CD14-positive monocyte (primary cell): ENCODE measurements at regions not wholly inside any gene's neighbourhood (a gene's known extent, or its start where the extent isn't known, plus 50 kb on each side); places are given as distances from the start of the nearest gene placed in this dataset.

Source experiments
- DNase-seq, 3 donors: peaks; one replicate each; pipeline ENCODE4 v3.0.0-alpha.2; 2011 to 2022
- H2AFZ ChIP-seq: 2 replicates; pipeline ENCODE4 v1.6.0; 2012; ENCODE audit warnings: mild to moderate bottlenecking, low read depth, low read length, inconsistent platforms; ENCODE audit not compliant: insufficient read depth, poor library complexity, severe bottlenecking
- H3K27ac ChIP-seq, 2 donors: 1 replicate in 1 of 2; 2 replicates in 1 of 2; pipeline ENCODE4 v1.5.1; 2012 to 2013; ENCODE audit warnings: low read length in 2 of 2, control low read depth in 1 of 2, inconsistent platforms in 1 of 2, low read depth in 1 of 2, mild to moderate bottlenecking in 1 of 2
- H3K27me3 ChIP-seq, 2 donors: one replicate each; pipeline versions ENCODE4 v1.6.0 to v1.6.1; 2011 to 2013; ENCODE audit warnings: low read length in 2 of 2; ENCODE audit not compliant: control insufficient read depth in 2 of 2, insufficient read depth in 2 of 2
- H3K36me3 ChIP-seq, 2 donors: replicated peaks in 1 of 2; 1 replicate in 1 of 2; 2 replicates in 1 of 2; pipeline versions ENCODE4 v1.5.1 to v1.6.1; 2012 to 2013; ENCODE audit warnings: low read length in 2 of 2, control low read depth in 1 of 2, inconsistent platforms in 1 of 2, mild to moderate bottlenecking in 1 of 2; ENCODE audit not compliant: insufficient read depth in 2 of 2, control insufficient read depth in 1 of 2
- H3K4me1 ChIP-seq, 2 donors: 1 replicate in 1 of 2; 2 replicates in 1 of 2; pipeline versions ENCODE4 v1.5.1 to v1.6.1; 2012 to 2013; ENCODE audit warnings: low read length in 2 of 2, control low read depth in 1 of 2, inconsistent platforms in 1 of 2, mild to moderate bottlenecking in 1 of 2, moderate library complexity in 1 of 2; ENCODE audit not compliant: insufficient read depth in 2 of 2, control insufficient read depth in 1 of 2
- H3K4me2 ChIP-seq: replicated peaks from 2 replicates; pipeline ENCODE3; 2012; ENCODE audit warnings: low read length, moderate library complexity, mild to moderate bottlenecking; ENCODE audit not compliant: poor library complexity, severe bottlenecking; ENCODE audit errors: extremely low read depth
- H3K4me3 ChIP-seq, 3 experiments: fragments of 200-600 bp in 1 of 3; sonication (generic) in 1 of 3; replicated peaks in 1 of 3; 1 replicate in 2 of 3; 2 replicates in 1 of 3; pipeline ENCODE4 v1.5.1; 2011 to 2013; ENCODE audit warnings: low read length in 3 of 3, mild to moderate bottlenecking in 3 of 3, control low read depth in 2 of 3, low read depth in 2 of 3, inconsistent platforms in 1 of 3, moderate library complexity in 1 of 3
- H3K79me2 ChIP-seq: 2 replicates; pipeline ENCODE4 v1.6.0; 2012; ENCODE audit warnings: mild to moderate bottlenecking, control low read depth, inconsistent platforms, low read length, moderate library complexity; ENCODE audit not compliant: insufficient read depth
- H3K9ac ChIP-seq: 2 replicates; pipeline ENCODE4 v1.6.0; 2017; ENCODE audit warnings: low read length, mild to moderate bottlenecking; ENCODE audit not compliant: insufficient read depth, poor library complexity, severe bottlenecking
- H3K9me3 ChIP-seq, 2 donors: replicated peaks in 1 of 2; 1 replicate in 1 of 2; 2 replicates in 1 of 2; pipeline versions ENCODE4 v1.5.1 to v1.6.1; 2012 to 2013; ENCODE audit warnings: low read length in 2 of 2, control low read depth in 1 of 2; ENCODE audit not compliant: control insufficient read depth in 1 of 2, insufficient read depth in 1 of 2
- H4K20me1 ChIP-seq: 2 replicates; pipeline ENCODE4 v1.6.0; 2012; ENCODE audit warnings: mild to moderate bottlenecking, low read length, control low read depth, moderate library complexity; ENCODE audit not compliant: insufficient read depth
- H3K27ac Mint-ChIP-seq, 7 donors: one replicate each; pipeline ENCODE4 v1.8.0; 2020; ENCODE audit warnings: mild to moderate bottlenecking in 7 of 7, mixed read lengths in 7 of 7, moderate library complexity in 6 of 7, inconsistent platforms in 2 of 7
- H3K27me3 Mint-ChIP-seq, 3 donors: one replicate each; pipeline ENCODE4 v1.8.0; 2021 to 2022; ENCODE audit warnings: low read depth in 3 of 3, mild to moderate bottlenecking in 3 of 3, mixed read lengths in 3 of 3, moderate library complexity in 3 of 3, inconsistent platforms in 1 of 3
- H3K36me3 Mint-ChIP-seq, 2 donors: one replicate each; pipeline ENCODE4 v1.8.0; 2020; ENCODE audit warnings: mixed read lengths in 2 of 2, inconsistent platforms in 1 of 2, mild to moderate bottlenecking in 1 of 2
- H3K4me1 Mint-ChIP-seq: one replicate; pipeline ENCODE4 v1.8.0; 2020; ENCODE audit warnings: mild to moderate bottlenecking, mixed read lengths
- H3K4me3 Mint-ChIP-seq, 2 donors: one replicate each; pipeline ENCODE4 v1.8.0; 2020; ENCODE audit warnings: mild to moderate bottlenecking in 2 of 2, mixed read lengths in 2 of 2, moderate library complexity in 1 of 2
- H3K9me3 Mint-ChIP-seq, 7 donors: one replicate each; pipeline ENCODE4 v1.8.0; 2020 to 2022; ENCODE audit warnings: mixed read lengths in 7 of 7, mild to moderate bottlenecking in 6 of 7, moderate library complexity in 6 of 7, inconsistent platforms in 2 of 7
- WGBS: methylation state at CpG from one replicate; pipeline ENCODE4 v1.1.5; 2013; ENCODE audit warnings: missing lambda C conversion rate; ENCODE audit not compliant: insufficient coverage; 5-methylcytosine and 5-hydroxymethylcytosine counted together
- intact Hi-C, 2 donors: fragments of 100-400 bp; cut with micrococcal nuclease; formaldehyde crosslinking; loops; one replicate each; pipeline versions ENCODE4 v1.15.0 to v1.15.1; 2023
- TF ChIP-seq, protein P1 (sequence below): fragments of 200-600 bp; IDR thresholded peaks from one replicate; pipeline ENCODE4 v1.8.0; 2022; ENCODE audit warnings: antibody characterized with exemption, mild to moderate bottlenecking

DNA sequence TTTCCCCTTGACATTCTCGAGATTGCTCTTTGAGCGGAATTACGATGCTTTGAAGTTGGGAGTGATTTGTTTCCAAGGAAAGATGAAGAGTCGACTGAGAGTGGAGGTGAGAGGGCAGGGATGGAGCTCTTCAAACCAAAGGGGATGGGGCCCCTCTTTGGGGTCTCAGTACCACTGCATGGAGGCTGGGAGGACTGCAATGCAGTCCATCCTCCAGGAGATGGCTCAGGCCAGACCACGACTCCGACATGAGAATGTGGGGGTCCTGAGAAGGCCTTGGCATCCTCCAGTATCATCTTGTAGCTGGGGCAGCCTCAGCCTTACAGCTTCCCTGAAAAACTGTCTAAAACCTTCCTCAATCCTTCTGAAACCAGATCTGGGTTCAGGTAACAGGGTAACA is 51.1 kb upstream of the CDKN2AIPNL start:
- no peak for DNase-seq
- H3K36me3 ChIP-seq: no peaks in the 10 kb centered on the region
- no peak overlapping the region for H3K4me3 ChIP-seq
- Mint-ChIP-seq H3K4me1 (peaks cover 34% of the 10 kb centered on the region), H3K9me3 (peaks cover 0 to 2% (median 0%) of the 10 kb centered on the region in 7 donors), H3K27me3 (peaks cover 1 to 7% (median 2%) of the 10 kb centered on the region in 3 donors), H3K36me3 (peaks cover 0 to 3% of the 10 kb centered on the region in 2 donors), H3K4me3 (no peak overlapping the region), H3K27ac (no peak overlapping the region)
- H3K9me3 ChIP-seq: no peaks in the 10 kb centered on the region
- H3K27ac ChIP-seq: no peak overlapping the region
- peaks cover 35 to 38% of the 10 kb centered on the region in 2 donors for H3K4me1 ChIP-seq
- H2AFZ ChIP-seq: no peak overlapping the region
- intact Hi-C loops: loop anchor here (10.0 kb wide), 2 partner anchors 48 to 62 kb away; partner anchors contain the start of genes CDKN2AIPNL (in 1 of the 2) and JADE2 (in 1 of the 2)
- no peak overlapping the region for H3K9ac ChIP-seq
- no peak overlapping the region for H3K4me2 ChIP-seq
- 94% methylated on average over 3 of the region's 6 CpGs for WGBS
- H3K27me3 ChIP-seq: no peaks in the 10 kb centered on the region
- TF ChIP-seq, protein P1, sequence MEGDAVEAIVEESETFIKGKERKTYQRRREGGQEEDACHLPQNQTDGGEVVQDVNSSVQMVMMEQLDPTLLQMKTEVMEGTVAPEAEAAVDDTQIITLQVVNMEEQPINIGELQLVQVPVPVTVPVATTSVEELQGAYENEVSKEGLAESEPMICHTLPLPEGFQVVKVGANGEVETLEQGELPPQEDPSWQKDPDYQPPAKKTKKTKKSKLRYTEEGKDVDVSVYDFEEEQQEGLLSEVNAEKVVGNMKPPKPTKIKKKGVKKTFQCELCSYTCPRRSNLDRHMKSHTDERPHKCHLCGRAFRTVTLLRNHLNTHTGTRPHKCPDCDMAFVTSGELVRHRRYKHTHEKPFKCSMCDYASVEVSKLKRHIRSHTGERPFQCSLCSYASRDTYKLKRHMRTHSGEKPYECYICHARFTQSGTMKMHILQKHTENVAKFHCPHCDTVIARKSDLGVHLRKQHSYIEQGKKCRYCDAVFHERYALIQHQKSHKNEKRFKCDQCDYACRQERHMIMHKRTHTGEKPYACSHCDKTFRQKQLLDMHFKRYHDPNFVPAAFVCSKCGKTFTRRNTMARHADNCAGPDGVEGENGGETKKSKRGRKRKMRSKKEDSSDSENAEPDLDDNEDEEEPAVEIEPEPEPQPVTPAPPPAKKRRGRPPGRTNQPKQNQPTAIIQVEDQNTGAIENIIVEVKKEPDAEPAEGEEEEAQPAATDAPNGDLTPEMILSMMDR: no peak
- H3K79me2 ChIP-seq: no peaks in the 10 kb centered on the region
- H4K20me1 ChIP-seq: no peaks in the 10 kb centered on the region

DNA sequence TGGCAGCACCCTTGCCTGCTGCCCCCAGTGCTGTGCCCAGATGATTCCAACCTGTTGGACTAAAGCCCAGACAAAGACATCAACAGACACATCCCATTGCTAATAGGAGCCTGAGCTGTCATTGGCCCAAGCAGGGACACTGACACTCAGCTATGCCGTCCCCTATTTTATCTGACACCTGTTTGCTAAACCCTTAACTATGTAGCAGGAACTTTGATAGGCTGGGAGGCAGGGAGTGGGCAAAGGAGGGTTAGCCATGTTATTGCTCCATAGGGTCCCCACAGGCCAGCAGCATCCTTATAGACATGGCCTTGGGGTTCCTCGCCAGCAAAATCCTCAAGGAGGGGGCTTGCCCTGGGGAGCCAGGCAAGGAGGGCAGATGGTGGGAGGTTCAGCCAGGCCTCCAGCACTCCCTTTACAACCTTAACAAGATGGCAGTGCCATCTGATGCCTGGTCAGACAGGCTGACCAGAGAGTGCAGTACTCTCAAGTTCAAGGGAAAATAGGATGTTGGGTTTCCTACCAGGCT is 50.4 kb upstream of the CDKN2AIPNL start:
- no peaks in the 10 kb centered on the region for H4K20me1 ChIP-seq
- no peaks in the 10 kb centered on the region for H3K9me3 ChIP-seq
- H3K27ac Mint-ChIP-seq: peak overlapping the region in 2 of 7 donors; percentile 11 to 42
- peaks cover 32% of the 10 kb centered on the region for H3K4me1 Mint-ChIP-seq
- TF ChIP-seq, protein P1: no peak
- H3K4me1 ChIP-seq: peaks cover 33 to 36% of the 10 kb centered on the region in 2 donors
- H3K27me3 ChIP-seq: no peaks in the 10 kb centered on the region
- no peak overlapping the region for H3K4me3 ChIP-seq
- no peaks in the 10 kb centered on the region for H3K79me2 ChIP-seq
- no peaks in the 10 kb centered on the region for H3K36me3 ChIP-seq
- peaks cover 0 to 2% (median 0%) of the 10 kb centered on the region in 7 donors for H3K9me3 Mint-ChIP-seq
- no peak for DNase-seq
- H3K36me3 Mint-ChIP-seq: peaks cover 0 to 3% of the 10 kb centered on the region in 2 donors
- H3K27me3 Mint-ChIP-seq: peaks cover 1 to 7% (median 2%) of the 10 kb centered on the region in 3 donors
- no peak overlapping the region for H3K4me2 ChIP-seq
- no peak overlapping the region for H3K4me3 Mint-ChIP-seq
- H3K27ac ChIP-seq: no peak overlapping the region
- intact Hi-C loops: loop anchor here (10.0 kb wide), 2 partner anchors 47 to 63 kb away; partner anchors contain the start of genes CDKN2AIPNL (in 1 of the 2) and JADE2 (in 1 of the 2)
- H3K9ac ChIP-seq: no peak overlapping the region
- 100% methylated on average over 1 of the region's 2 CpGs for WGBS
- H2AFZ ChIP-seq: no peak overlapping the region
